HG03378 (cell line): ENCODE measurements at regions not wholly inside any gene's neighbourhood (a gene's known extent, or its start where the extent isn't known, plus 50 kb on each side); places are given as distances from the start of the nearest gene placed in this dataset.
"Not testable (repeated sequence)": the region's sequence is repeated elsewhere in the genome, so short reads cannot be mapped to it uniquely, and the experiment has no call there.

ENCODE experiments used
- ATAC-seq: cut with Tn5 transposase; IDR thresholded peaks from one replicate; pipeline ENCODE4 v1.9.1; 2021; ENCODE audit warnings: mild to moderate bottlenecking, moderate library complexity; ENCODE audit not compliant: unreplicated experiment

- no peak for ATAC-seq
Observed at GRCh38 chr2:153623020-153623419, 144.5 kb upstream of the RPRM start.

- ATAC-seq: no peak
Observed at GRCh38 chr2:153626676-153627075, 148.1 kb upstream of the RPRM start.

GRCh38 chr2:153635494-153635893 lies 156.9 kb upstream of the RPRM start:
- no peak for ATAC-seq

- ATAC-seq: no peak
Observed at GRCh38 chr2:153641046-153641445, 162.5 kb upstream of the RPRM start.

- ATAC-seq: no peak
Observed at GRCh38 chr2:153644955-153645354, 166.4 kb upstream of the RPRM start.

GRCh38 chr2:153645599-153645998 lies 167.0 kb upstream of the RPRM start:
- no peak for ATAC-seq

GRCh38 chr2:153657651-153658050 lies 179.1 kb upstream of the RPRM start:
- ATAC-seq: no peak

GRCh38 chr2:153661801-153662200 lies 183.2 kb upstream of the RPRM start:
- no peak for ATAC-seq

- ATAC-seq: no peak
Observed at GRCh38 chr2:153663371-153663770, 184.8 kb upstream of the RPRM start.

GRCh38 chr2:153664009-153664408 lies 185.4 kb upstream of the RPRM start:
- not testable (repeated sequence) for ATAC-seq

- no peak for ATAC-seq
Observed at GRCh38 chr2:153667475-153667874, 188.9 kb upstream of the RPRM start.

- ATAC-seq: no peak
Observed at GRCh38 chr2:153668923-153669322, 190.4 kb upstream of the RPRM start.

- ATAC-seq: no peak
Observed at GRCh38 chr2:153710128-153710527, 161.6 kb upstream of the GALNT13 start.

GRCh38 chr2:153715218-153715850 lies 156.4 kb upstream of the GALNT13 start:
- no peak for ATAC-seq

GRCh38 chr2:153717060-153717459 lies 154.7 kb upstream of the GALNT13 start:
- ATAC-seq: no peak

- ATAC-seq: no peak
Observed at GRCh38 chr2:153739394-153739793, 132.3 kb upstream of the GALNT13 start.

- no peak for ATAC-seq
Observed at GRCh38 chr2:153761936-153762335, 109.8 kb upstream of the GALNT13 start.

- no peak for ATAC-seq
Observed at GRCh38 chr2:153766415-153766814, 105.3 kb upstream of the GALNT13 start.

- ATAC-seq: no peak
Observed at GRCh38 chr2:153770359-153770991, 101.2 kb upstream of the GALNT13 start.

- no peak for ATAC-seq
Observed at GRCh38 chr2:153780241-153780640, 91.5 kb upstream of the GALNT13 start.

- no peak for ATAC-seq
Observed at GRCh38 chr2:153786016-153786415, 85.7 kb upstream of the GALNT13 start.

GRCh38 chr2:153787612-153788011 lies 84.1 kb upstream of the GALNT13 start:
- no peak for ATAC-seq

GRCh38 chr2:153802671-153803070 lies 69.1 kb upstream of the GALNT13 start:
- ATAC-seq: no peak
